H1 (cell line): ENCODE measurements at regions not wholly inside any gene's neighbourhood (a gene's known extent, or its start where the extent isn't known, plus 50 kb on each side); places are given as distances from the start of the nearest gene placed in this dataset.

Experiments
- CEBPB ChIP-seq: IDR thresholded peaks from 2 replicates; pipeline ENCODE4 v1.6.1; 2012; ENCODE audit warnings: low read depth, low read length
- GABPA ChIP-seq: IDR thresholded peaks from 2 replicates; pipeline ENCODE4 v1.6.1; 2011; ENCODE audit warnings: mild to moderate bottlenecking, low read length, moderate library complexity, borderline replicate concordance; ENCODE audit not compliant: insufficient read depth
- JUN ChIP-seq: IDR thresholded peaks from 2 replicates; pipeline ENCODE4 v1.6.1; 2011; ENCODE audit warnings: low read depth, mild to moderate bottlenecking, improper control_type of control experiment, low read length
- KDM5A ChIP-seq: fragments of 200-600 bp; IDR thresholded peaks from 2 replicates; pipeline ENCODE4 v1.7.1; 2012; ENCODE audit warnings: mild to moderate bottlenecking, low read length, inconsistent platforms, mixed read lengths
- SAP30 ChIP-seq: fragments of 300-600 bp; sonication (generic); IDR thresholded peaks from 2 replicates; pipeline ENCODE4 v1.7.1; 2012; ENCODE audit warnings: low read length, moderate library complexity, mild to moderate bottlenecking, inconsistent platforms; ENCODE audit not compliant: insufficient read depth, insufficient replicate concordance
- SRF ChIP-seq: IDR thresholded peaks from 2 replicates; pipeline ENCODE4 v1.6.1; 2011; ENCODE audit warnings: mild to moderate bottlenecking, low read depth, low read length, moderate library complexity
- TF ChIP-seq, protein P1 (sequence below): fragments of 300-600 bp; sonication (generic); IDR thresholded peaks from 2 replicates; pipeline ENCODE4 v1.7.1; 2012; ENCODE audit warnings: low read length, moderate library complexity, mild to moderate bottlenecking, inconsistent platforms; ENCODE audit not compliant: insufficient replicate concordance
- TF ChIP-seq, protein P2 (sequence below): IDR thresholded peaks from 2 replicates; pipeline ENCODE4 v1.6.1; 2012; ENCODE audit warnings: inconsistent platforms

DNA sequence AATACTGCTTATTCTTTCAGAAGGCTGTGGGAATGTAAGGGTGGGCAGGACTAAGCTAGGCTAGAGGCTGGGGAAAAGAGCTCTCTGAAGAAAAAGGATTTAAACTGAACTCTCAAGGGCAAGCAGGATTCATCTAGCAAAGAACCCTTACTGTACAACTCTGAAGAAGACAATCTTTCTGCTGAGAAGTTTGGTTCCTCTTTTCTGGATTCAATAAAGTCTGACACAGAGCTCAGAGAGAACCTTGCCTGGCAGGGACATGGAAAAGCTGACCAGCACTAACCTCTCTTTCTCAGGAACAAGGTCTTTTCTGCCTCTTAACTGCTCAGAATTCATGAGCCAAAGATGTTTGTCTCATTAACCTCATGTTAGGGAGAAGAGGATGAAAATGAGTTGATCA is 388.4 kb upstream of the DDI1 start (continued):
- TF ChIP-seq, protein P1, sequence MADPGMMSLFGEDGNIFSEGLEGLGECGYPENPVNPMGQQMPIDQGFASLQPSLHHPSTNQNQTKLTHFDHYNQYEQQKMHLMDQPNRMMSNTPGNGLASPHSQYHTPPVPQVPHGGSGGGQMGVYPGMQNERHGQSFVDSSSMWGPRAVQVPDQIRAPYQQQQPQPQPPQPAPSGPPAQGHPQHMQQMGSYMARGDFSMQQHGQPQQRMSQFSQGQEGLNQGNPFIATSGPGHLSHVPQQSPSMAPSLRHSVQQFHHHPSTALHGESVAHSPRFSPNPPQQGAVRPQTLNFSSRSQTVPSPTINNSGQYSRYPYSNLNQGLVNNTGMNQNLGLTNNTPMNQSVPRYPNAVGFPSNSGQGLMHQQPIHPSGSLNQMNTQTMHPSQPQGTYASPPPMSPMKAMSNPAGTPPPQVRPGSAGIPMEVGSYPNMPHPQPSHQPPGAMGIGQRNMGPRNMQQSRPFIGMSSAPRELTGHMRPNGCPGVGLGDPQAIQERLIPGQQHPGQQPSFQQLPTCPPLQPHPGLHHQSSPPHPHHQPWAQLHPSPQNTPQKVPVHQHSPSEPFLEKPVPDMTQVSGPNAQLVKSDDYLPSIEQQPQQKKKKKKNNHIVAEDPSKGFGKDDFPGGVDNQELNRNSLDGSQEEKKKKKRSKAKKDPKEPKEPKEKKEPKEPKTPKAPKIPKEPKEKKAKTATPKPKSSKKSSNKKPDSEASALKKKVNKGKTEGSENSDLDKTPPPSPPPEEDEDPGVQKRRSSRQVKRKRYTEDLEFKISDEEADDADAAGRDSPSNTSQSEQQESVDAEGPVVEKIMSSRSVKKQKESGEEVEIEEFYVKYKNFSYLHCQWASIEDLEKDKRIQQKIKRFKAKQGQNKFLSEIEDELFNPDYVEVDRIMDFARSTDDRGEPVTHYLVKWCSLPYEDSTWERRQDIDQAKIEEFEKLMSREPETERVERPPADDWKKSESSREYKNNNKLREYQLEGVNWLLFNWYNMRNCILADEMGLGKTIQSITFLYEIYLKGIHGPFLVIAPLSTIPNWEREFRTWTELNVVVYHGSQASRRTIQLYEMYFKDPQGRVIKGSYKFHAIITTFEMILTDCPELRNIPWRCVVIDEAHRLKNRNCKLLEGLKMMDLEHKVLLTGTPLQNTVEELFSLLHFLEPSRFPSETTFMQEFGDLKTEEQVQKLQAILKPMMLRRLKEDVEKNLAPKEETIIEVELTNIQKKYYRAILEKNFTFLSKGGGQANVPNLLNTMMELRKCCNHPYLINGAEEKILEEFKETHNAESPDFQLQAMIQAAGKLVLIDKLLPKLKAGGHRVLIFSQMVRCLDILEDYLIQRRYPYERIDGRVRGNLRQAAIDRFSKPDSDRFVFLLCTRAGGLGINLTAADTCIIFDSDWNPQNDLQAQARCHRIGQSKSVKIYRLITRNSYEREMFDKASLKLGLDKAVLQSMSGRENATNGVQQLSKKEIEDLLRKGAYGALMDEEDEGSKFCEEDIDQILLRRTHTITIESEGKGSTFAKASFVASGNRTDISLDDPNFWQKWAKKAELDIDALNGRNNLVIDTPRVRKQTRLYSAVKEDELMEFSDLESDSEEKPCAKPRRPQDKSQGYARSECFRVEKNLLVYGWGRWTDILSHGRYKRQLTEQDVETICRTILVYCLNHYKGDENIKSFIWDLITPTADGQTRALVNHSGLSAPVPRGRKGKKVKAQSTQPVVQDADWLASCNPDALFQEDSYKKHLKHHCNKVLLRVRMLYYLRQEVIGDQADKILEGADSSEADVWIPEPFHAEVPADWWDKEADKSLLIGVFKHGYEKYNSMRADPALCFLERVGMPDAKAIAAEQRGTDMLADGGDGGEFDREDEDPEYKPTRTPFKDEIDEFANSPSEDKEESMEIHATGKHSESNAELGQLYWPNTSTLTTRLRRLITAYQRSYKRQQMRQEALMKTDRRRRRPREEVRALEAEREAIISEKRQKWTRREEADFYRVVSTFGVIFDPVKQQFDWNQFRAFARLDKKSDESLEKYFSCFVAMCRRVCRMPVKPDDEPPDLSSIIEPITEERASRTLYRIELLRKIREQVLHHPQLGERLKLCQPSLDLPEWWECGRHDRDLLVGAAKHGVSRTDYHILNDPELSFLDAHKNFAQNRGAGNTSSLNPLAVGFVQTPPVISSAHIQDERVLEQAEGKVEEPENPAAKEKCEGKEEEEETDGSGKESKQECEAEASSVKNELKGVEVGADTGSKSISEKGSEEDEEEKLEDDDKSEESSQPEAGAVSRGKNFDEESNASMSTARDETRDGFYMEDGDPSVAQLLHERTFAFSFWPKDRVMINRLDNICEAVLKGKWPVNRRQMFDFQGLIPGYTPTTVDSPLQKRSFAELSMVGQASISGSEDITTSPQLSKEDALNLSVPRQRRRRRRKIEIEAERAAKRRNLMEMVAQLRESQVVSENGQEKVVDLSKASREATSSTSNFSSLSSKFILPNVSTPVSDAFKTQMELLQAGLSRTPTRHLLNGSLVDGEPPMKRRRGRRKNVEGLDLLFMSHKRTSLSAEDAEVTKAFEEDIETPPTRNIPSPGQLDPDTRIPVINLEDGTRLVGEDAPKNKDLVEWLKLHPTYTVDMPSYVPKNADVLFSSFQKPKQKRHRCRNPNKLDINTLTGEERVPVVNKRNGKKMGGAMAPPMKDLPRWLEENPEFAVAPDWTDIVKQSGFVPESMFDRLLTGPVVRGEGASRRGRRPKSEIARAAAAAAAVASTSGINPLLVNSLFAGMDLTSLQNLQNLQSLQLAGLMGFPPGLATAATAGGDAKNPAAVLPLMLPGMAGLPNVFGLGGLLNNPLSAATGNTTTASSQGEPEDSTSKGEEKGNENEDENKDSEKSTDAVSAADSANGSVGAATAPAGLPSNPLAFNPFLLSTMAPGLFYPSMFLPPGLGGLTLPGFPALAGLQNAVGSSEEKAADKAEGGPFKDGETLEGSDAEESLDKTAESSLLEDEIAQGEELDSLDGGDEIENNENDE = no peak
- no peak for TF ChIP-seq SAP30
- no peak for TF ChIP-seq SRF
- no peak for TF ChIP-seq KDM5A
- TF ChIP-seq, protein P2, sequence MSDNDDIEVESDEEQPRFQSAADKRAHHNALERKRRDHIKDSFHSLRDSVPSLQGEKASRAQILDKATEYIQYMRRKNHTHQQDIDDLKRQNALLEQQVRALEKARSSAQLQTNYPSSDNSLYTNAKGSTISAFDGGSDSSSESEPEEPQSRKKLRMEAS = no peak
- no peak for TF ChIP-seq JUN
- TF ChIP-seq GABPA = no peak
- no peak for TF ChIP-seq CEBPB
